K562 (cell line): ENCODE measurements at regions not wholly inside any gene's neighbourhood (a gene's known extent, or its start where the extent isn't known, plus 50 kb on each side); places are given as distances from the start of the nearest gene placed in this dataset.

ENCODE experiments used
- ETV1 ChIP-seq: fragments of 450-650 bp; conservative IDR thresholded peaks from 2 replicates; pipeline ENCODE4 v1.6.1; 2016; ENCODE audit warnings: missing genetic modification characterization, control low read depth, low read depth, missing compliant biosample characterization
- MAZ ChIP-seq, 2 experiments: fragments of 450-650 bp in 1 of 2; sonication (generic) in 1 of 2; formaldehyde crosslinking; IDR thresholded peaks in 1 of 2; conservative IDR thresholded peaks in 1 of 2; 2 replicates each; pipeline versions ENCODE4 v1.4.0 to v1.5.0; 2020; ENCODE audit warnings: mild to moderate bottlenecking in 1 of 2, missing genetic modification reagents in 1 of 2
- SAP30 ChIP-seq: fragments of 200-600 bp; sonication (generic); IDR thresholded peaks from 2 replicates; pipeline ENCODE4 v1.6.1; 2012; ENCODE audit warnings: borderline replicate concordance, low read depth, mild to moderate bottlenecking, moderate library complexity, low read length, control low read depth, inconsistent platforms; ENCODE audit not compliant: insufficient read depth, poor library complexity, severe bottlenecking
- ZNF644 ChIP-seq: fragments of 200-800 bp; sonication (Bioruptor generic); IDR thresholded peaks from 2 replicates; pipeline ENCODE4 v1.6.1; 2016; ENCODE audit warnings: low read depth, missing genetic modification characterization, missing compliant biosample characterization
- TF ChIP-seq, protein P1 (sequence below): fragments of 450-650 bp; formaldehyde crosslinking; IDR thresholded peaks from 2 replicates; pipeline ENCODE4 v1.4.0; 2020; ENCODE audit warnings: mild to moderate bottlenecking, moderate library complexity
- TF ChIP-seq, protein P2 (sequence below), 2 experiments: fragments of 450-650 bp; formaldehyde crosslinking in 1 of 2; IDR thresholded peaks; 2 replicates each; pipeline versions ENCODE4 v1.4.0 to v1.6.1; 2014 to 2020; ENCODE audit warnings: mild to moderate bottlenecking in 2 of 2, borderline replicate concordance in 1 of 2, low read depth in 1 of 2
- TF ChIP-seq, protein P3 (sequence below): IDR thresholded peaks from 2 replicates; pipeline ENCODE4 v1.6.1; 2011; ENCODE audit not compliant: insufficient read length; ENCODE audit errors: extremely low read depth
- TF ChIP-seq, protein P4 (sequence below): fragments of 450-650 bp; IDR thresholded peaks from 2 replicates; pipeline ENCODE4 v1.6.1; 2018; ENCODE audit warnings: mild to moderate bottlenecking, low read depth; ENCODE audit not compliant: partially characterized antibody
- TF ChIP-seq, protein P5 (sequence below): fragments of 250-450 bp; sonication (Bioruptor Pico); IDR thresholded peaks from 2 replicates; pipeline ENCODE4 v1.4.0; 2020; ENCODE audit warnings: mild to moderate bottlenecking, moderate library complexity
- TF ChIP-seq, protein P6 (sequence below): fragments of 250-450 bp; sonication (Bioruptor Pico); IDR thresholded peaks from 2 replicates; pipeline ENCODE4 v1.4.0; 2020

DNA sequence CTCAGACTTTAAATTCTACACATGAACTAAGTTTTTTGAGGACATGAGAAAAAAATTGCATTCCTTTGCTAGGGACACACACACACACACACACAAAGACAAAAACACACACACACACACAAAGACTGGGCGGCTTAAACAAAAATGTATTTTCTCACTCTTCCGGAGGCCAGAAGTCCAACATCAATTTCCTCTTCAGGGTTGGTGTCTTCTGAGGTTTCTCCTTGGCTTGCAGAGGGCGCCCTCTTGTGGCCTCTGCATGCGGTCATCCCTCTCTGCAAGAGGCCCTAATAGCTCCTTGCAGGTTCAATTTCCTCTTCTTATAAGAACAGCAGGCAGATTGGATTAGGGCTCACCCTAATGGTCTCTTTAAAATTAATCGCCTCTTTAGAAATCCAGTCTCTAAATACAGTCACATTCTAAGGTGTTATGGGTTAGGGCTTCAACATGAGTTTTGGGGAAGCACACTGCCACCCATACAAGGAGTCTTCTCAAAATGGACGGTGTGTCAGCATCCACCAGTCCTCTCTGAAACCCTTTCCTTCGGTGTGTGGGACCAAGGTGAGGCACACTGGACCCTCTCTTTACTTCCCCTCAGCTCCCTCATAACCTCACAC is 61.4 kb downstream of the GPR6 start (continued):
- no peak for TF ChIP-seq SAP30
- TF ChIP-seq, protein P1, sequence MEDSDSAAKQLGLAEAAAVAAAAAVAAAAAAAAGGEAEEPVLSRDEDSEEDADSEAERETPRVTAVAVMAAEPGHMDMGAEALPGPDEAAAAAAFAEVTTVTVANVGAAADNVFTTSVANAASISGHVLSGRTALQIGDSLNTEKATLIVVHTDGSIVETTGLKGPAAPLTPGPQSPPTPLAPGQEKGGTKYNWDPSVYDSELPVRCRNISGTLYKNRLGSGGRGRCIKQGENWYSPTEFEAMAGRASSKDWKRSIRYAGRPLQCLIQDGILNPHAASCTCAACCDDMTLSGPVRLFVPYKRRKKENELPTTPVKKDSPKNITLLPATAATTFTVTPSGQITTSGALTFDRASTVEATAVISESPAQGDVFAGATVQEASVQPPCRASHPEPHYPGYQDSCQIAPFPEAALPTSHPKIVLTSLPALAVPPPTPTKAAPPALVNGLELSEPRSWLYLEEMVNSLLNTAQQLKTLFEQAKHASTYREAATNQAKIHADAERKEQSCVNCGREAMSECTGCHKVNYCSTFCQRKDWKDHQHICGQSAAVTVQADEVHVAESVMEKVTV (CRISPR knock-in tag), result peak; percentile 95
- peak in 1 of 2 experiments; percentile 25; a peak in 1 of 4 replicates for TF ChIP-seq MAZ (CRISPR knock-in tag; conservative IDR thresholded peaks at IDR 0.05 in 1 of 2, IDR thresholded peaks at IDR 0.05 in 1 of 2)
- TF ChIP-seq, protein P2, sequence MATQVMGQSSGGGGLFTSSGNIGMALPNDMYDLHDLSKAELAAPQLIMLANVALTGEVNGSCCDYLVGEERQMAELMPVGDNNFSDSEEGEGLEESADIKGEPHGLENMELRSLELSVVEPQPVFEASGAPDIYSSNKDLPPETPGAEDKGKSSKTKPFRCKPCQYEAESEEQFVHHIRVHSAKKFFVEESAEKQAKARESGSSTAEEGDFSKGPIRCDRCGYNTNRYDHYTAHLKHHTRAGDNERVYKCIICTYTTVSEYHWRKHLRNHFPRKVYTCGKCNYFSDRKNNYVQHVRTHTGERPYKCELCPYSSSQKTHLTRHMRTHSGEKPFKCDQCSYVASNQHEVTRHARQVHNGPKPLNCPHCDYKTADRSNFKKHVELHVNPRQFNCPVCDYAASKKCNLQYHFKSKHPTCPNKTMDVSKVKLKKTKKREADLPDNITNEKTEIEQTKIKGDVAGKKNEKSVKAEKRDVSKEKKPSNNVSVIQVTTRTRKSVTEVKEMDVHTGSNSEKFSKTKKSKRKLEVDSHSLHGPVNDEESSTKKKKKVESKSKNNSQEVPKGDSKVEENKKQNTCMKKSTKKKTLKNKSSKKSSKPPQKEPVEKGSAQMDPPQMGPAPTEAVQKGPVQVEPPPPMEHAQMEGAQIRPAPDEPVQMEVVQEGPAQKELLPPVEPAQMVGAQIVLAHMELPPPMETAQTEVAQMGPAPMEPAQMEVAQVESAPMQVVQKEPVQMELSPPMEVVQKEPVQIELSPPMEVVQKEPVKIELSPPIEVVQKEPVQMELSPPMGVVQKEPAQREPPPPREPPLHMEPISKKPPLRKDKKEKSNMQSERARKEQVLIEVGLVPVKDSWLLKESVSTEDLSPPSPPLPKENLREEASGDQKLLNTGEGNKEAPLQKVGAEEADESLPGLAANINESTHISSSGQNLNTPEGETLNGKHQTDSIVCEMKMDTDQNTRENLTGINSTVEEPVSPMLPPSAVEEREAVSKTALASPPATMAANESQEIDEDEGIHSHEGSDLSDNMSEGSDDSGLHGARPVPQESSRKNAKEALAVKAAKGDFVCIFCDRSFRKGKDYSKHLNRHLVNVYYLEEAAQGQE (IDR thresholded peaks at IDR 0.05; ENCODE audit: borderline replicate concordance), result peak; percentile 79
- TF ChIP-seq, protein P2 (CRISPR knock-in tag; IDR thresholded peaks at IDR 0.05; ENCODE audit: low read depth), result no peak
- TF ChIP-seq ZNF644 (tag), result no peak
- TF ChIP-seq, protein P3, sequence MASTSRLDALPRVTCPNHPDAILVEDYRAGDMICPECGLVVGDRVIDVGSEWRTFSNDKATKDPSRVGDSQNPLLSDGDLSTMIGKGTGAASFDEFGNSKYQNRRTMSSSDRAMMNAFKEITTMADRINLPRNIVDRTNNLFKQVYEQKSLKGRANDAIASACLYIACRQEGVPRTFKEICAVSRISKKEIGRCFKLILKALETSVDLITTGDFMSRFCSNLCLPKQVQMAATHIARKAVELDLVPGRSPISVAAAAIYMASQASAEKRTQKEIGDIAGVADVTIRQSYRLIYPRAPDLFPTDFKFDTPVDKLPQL, result no peak
- TF ChIP-seq, protein P4, sequence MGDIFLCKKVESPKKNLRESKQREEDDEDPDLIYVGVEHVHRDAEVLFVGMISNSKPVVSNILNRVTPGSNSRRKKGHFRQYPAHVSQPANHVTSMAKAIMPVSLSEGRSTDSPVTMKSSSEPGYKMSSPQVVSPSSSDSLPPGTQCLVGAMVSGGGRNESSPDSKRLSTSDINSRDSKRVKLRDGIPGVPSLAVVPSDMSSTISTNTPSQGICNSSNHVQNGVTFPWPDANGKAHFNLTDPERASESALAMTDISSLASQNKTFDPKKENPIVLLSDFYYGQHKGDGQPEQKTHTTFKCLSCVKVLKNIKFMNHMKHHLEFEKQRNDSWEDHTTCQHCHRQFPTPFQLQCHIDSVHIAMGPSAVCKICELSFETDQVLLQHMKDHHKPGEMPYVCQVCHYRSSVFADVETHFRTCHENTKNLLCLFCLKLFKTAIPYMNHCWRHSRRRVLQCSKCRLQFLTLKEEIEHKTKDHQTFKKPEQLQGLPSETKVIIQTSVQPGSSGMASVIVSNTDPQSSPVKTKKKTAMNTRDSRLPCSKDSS, result no peak
- peak; percentile 40; the same call in 1 of the 2 replicates for TF ChIP-seq ETV1
- TF ChIP-seq, protein P5, sequence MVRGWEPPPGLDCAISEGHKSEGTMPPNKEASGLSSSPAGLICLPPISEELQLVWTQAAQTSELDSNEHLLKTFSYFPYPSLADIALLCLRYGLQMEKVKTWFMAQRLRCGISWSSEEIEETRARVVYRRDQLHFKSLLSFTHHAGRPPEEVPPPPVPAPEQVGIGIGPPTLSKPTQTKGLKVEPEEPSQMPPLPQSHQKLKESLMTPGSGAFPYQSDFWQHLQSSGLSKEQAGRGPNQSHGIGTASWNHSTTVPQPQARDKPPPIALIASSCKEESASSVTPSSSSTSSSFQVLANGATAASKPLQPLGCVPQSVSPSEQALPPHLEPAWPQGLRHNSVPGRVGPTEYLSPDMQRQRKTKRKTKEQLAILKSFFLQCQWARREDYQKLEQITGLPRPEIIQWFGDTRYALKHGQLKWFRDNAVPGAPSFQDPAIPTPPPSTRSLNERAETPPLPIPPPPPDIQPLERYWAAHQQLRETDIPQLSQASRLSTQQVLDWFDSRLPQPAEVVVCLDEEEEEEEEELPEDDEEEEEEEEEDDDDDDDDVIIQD (CRISPR knock-in tag), result no peak
- TF ChIP-seq, protein P6, sequence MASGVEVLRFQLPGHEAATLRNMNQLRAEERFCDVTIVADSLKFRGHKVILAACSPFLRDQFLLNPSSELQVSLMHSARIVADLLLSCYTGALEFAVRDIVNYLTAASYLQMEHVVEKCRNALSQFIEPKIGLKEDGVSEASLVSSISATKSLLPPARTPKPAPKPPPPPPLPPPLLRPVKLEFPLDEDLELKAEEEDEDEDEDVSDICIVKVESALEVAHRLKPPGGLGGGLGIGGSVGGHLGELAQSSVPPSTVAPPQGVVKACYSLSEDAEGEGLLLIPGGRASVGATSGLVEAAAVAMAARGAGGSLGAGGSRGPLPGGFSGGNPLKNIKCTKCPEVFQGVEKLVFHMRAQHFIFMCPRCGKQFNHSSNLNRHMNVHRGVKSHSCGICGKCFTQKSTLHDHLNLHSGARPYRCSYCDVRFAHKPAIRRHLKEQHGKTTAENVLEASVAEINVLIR (CRISPR knock-in tag), result no peak
